ENCODE measurements at regions not wholly inside any gene's neighbourhood (a gene's known extent, or its start where the extent isn't known, plus 50 kb on each side); places are given as distances from the start of the nearest gene placed in this dataset.

DNA sequence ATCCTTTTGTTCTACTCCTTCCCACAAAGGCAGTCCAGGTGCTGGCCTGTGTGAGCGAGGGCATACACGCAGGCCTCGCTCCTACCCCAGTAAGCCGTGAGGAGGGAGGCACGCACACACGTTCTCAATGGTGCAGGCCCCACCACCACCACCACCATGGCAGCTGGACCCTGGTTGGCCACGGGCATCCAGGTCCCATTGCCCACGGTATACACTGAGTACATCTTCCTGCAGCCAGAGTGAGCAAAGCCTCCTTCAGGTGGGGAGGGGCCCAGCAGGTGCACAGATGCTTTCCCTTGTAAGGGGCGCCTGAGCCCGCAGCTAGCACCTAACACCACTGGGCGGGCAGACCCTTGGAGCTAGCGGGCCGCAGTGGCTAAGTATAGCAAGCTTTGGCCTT, 373.3 kb upstream of the MKI67 start:
- DNase-seq, result no peak
- no peaks in the 10 kb centered on the region for H3K9me3 ChIP-seq
- H3K27me3 ChIP-seq, result peaks cover 0 to 5% (median 0%) of the 10 kb centered on the region in 9 donors
- H3K27ac ChIP-seq, result no peak overlapping the region
- no peaks in the 10 kb centered on the region for H3K36me3 ChIP-seq
- no peaks in the 10 kb centered on the region for H3K4me1 ChIP-seq
- TF ChIP-seq POLR2A (IDR thresholded peaks at IDR 0.05), result no peak
- TF ChIP-seq, protein P1, sequence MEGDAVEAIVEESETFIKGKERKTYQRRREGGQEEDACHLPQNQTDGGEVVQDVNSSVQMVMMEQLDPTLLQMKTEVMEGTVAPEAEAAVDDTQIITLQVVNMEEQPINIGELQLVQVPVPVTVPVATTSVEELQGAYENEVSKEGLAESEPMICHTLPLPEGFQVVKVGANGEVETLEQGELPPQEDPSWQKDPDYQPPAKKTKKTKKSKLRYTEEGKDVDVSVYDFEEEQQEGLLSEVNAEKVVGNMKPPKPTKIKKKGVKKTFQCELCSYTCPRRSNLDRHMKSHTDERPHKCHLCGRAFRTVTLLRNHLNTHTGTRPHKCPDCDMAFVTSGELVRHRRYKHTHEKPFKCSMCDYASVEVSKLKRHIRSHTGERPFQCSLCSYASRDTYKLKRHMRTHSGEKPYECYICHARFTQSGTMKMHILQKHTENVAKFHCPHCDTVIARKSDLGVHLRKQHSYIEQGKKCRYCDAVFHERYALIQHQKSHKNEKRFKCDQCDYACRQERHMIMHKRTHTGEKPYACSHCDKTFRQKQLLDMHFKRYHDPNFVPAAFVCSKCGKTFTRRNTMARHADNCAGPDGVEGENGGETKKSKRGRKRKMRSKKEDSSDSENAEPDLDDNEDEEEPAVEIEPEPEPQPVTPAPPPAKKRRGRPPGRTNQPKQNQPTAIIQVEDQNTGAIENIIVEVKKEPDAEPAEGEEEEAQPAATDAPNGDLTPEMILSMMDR (IDR thresholded peaks at IDR 0.05), result no peak
- intact Hi-C loops (cut with DNase I), result no loop called here
- WGBS, 4 donors, result 89 to 100% (median 95%) methylated on average over 8 to 13 of the region's 13 CpGs
- H3K4me3 ChIP-seq, result no peak overlapping the region
- no peak for ATAC-seq

DNA sequence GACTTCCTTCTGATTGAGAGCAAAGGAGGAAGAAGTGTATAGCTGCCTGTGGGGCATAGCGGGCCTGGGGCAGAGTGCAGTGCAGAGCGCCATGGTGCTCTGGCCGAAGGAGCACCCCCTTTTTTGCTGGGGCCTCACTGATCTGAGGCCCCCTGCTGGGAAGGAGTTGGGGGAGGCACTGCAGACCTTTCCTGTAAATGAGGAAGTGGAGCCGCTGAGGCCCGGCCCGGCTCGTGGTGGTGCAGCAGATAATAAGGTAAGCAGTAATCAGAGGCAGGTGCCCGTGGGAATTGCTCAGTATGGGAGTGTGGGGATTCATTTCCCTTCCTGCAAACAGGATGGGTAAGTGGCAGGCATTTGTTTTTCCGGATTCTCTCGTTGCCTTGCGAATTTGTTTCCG, 373.7 kb upstream of the MKI67 start:
- H3K4me1 ChIP-seq, result no peaks in the 10 kb centered on the region
- DNase-seq (no peak), ATAC-seq (no peak)
- intact Hi-C loops (cut with DNase I), result no loop called here
- no peak for TF ChIP-seq POLR2A (IDR thresholded peaks at IDR 0.05)
- TF ChIP-seq, protein P1 (IDR thresholded peaks at IDR 0.05), result no peak
- peaks cover 0 to 5% (median 0%) of the 10 kb centered on the region in 9 donors for H3K27me3 ChIP-seq
- H3K4me3 ChIP-seq, result no peak overlapping the region
- no peaks in the 10 kb centered on the region for H3K36me3 ChIP-seq
- WGBS, 4 donors, result 65 to 81% (median 72%) methylated on average over 12 of the region's 12 CpGs
- no peak overlapping the region for H3K27ac ChIP-seq
- H3K9me3 ChIP-seq, result no peaks in the 10 kb centered on the region

DNA sequence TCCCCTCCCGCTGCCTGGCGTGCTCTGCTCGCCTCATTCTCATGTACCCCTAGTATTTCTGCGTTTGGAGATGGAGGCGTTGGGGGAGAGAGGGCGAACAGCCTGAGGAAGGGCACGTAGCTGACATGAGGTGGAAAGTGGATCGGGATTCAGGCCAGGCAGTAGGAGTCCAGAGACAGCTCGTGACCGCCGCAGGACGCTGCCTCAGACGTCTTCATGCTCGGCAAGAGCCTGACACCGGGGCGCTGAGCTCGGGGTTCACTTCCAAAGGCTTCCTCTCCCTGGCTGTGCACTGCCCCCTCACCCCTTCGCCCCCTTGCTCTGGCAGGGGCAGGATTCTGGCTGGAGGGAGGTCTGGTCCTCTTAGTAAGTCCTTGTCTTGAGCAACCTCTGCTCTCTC, 374.4 kb upstream of the MKI67 start:
- DNase-seq (no peak), ATAC-seq (no peak)
- Histone ChIP-seq H3K27me3 (peaks cover 0 to 6% (median 0%) of the 10 kb centered on the region in 9 donors), H3K27ac (no peak overlapping the region), H3K4me3 (no peak overlapping the region), H3K36me3 (no peaks in the 10 kb centered on the region), H3K9me3 (no peaks in the 10 kb centered on the region), H3K4me1 (no peaks in the 10 kb centered on the region)
- intact Hi-C loops (cut with DNase I), result no loop called here
- TF ChIP-seq POLR2A (IDR thresholded peaks at IDR 0.05), result no peak
- TF ChIP-seq, protein P1 (IDR thresholded peaks at IDR 0.05), result no peak
- 89 to 96% (median 92%) methylated on average over 18 of the region's 18 CpGs for WGBS, 4 donors

DNA sequence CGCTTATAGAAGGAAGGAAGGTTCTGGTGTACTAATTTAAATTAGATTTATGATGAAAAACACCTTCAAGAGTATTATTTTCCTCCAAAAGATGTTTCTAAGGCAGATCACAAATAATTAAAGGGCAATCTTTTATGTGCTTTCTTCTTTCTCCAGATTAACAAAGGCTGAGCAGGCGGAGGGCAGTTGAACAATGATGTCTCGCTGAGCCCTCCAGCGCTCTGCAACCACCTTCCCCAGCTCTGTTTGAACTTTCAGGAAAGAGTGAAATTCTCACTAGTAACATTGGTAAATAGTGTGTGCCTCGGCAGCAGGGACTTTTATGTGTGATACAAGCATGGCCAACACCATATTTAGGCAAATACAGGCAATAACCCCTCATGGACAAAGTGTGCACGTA, 379.1 kb upstream of the MKI67 start:
- ATAC-seq, result no peak
- Histone ChIP-seq H3K27ac (no peak overlapping the region), H3K9me3 (no peaks in the 10 kb centered on the region), H3K27me3 (peaks cover 0 to 32% (median 0%) of the 10 kb centered on the region in 9 donors), H3K36me3 (no peaks in the 10 kb centered on the region), H3K4me3 (no peak overlapping the region), H3K4me1 (no peaks in the 10 kb centered on the region)
- DNase-seq, result no peak
- intact Hi-C loops (cut with DNase I), result no loop called here
- 80 to 87% (median 84%) methylated on average over 6 of the region's 6 CpGs for WGBS, 4 donors
- TF ChIP-seq, protein P1 (IDR thresholded peaks at IDR 0.05), result no peak
- TF ChIP-seq POLR2A (IDR thresholded peaks at IDR 0.05), result no peak
